ENCODE measurements at regions not wholly inside any gene's neighbourhood (a gene's known extent, or its start where the extent isn't known, plus 50 kb on each side); places are given as distances from the start of the nearest gene placed in this dataset.

GRCh38 chr11:7874056-7874455, 57.0 kb downstream of the OR10A6 start:
- no peaks in the 10 kb centered on the region for H3K36me3 Mint-ChIP-seq (ENCODE audit: insufficient read depth, unreplicated experiment)

GRCh38 chr11:7872890-7873289, 58.2 kb downstream of the OR10A6 start:
- CTCF ChIA-PET = no interaction called here
- POLR2A ChIA-PET = no interaction called here
- H3K36me3 ChIP-seq (ENCODE audit: control insufficient read depth, insufficient read depth, low read length) = no peaks in the 10 kb centered on the region
- no peak overlapping the region for H3K4me3 Mint-ChIP-seq (ENCODE audit: unreplicated experiment)
- no peak for DNase-seq
- peaks cover 23% of the 10 kb centered on the region for H3K9me3 Mint-ChIP-seq (ENCODE audit: unreplicated experiment)
- H3K4me1 Mint-ChIP-seq (ENCODE audit: low read depth, unreplicated experiment) = no peaks in the 10 kb centered on the region
- H3K27ac Mint-ChIP-seq (ENCODE audit: unreplicated experiment) = no peak overlapping the region
- H3K27me3 ChIP-seq (replicated peaks; ENCODE audit: control insufficient read depth, insufficient read depth, low read length) = no peaks in the 10 kb centered on the region
- no TSS peak for BruUV-seq (replicated peaks)
- H3K4me3 ChIP-seq (ENCODE audit: low read depth, low read length) = no peak overlapping the region
- H3K9me3 ChIP-seq = peaks cover 11% of the 10 kb centered on the region; the same call in 1 of the 2 replicates
- no peaks in the 10 kb centered on the region for H3K36me3 Mint-ChIP-seq (ENCODE audit: insufficient read depth, unreplicated experiment)
- TF ChIP-seq CTCF (IDR thresholded peaks at IDR 0.05; ENCODE audit: insufficient read depth in 1 of 2, low read depth in 1 of 2, low read length in 1 of 2, severe bottlenecking in 1 of 2, unreplicated experiment in 1 of 2) = no peak
- H3K4me1 ChIP-seq = no peaks in the 10 kb centered on the region
- intact Hi-C loops (cut with micrococcal nuclease; ENCODE audit: unreplicated experiment) = no loop called here
- no peaks in the 10 kb centered on the region for H3K27me3 Mint-ChIP-seq (ENCODE audit: insufficient read depth, unreplicated experiment)

More at GRCh38 chr11:7874056-7874455, 57.0 kb downstream of the OR10A6 start:
- ChIA-PET CTCF (no interaction called here), POLR2A (no interaction called here)
- BruUV-seq (replicated peaks) = no TSS peak
- Mint-ChIP-seq H3K4me3 (ENCODE audit: unreplicated experiment) (no peak overlapping the region), H3K4me1 (ENCODE audit: low read depth, unreplicated experiment) (no peaks in the 10 kb centered on the region), H3K27me3 (ENCODE audit: insufficient read depth, unreplicated experiment) (no peaks in the 10 kb centered on the region), H3K27ac (ENCODE audit: unreplicated experiment) (no peak overlapping the region), H3K9me3 (ENCODE audit: unreplicated experiment) (peaks cover 13% of the 10 kb centered on the region)
- intact Hi-C loops (cut with micrococcal nuclease; ENCODE audit: unreplicated experiment) = no loop called here
- TF ChIP-seq CTCF (IDR thresholded peaks at IDR 0.05; ENCODE audit: insufficient read depth in 1 of 2, low read depth in 1 of 2, low read length in 1 of 2, severe bottlenecking in 1 of 2, unreplicated experiment in 1 of 2) = no peak
- H3K27me3 ChIP-seq (replicated peaks; ENCODE audit: control insufficient read depth, insufficient read depth, low read length) = no peaks in the 10 kb centered on the region
- no peaks in the 10 kb centered on the region; the same call in 1 of the 2 replicates for H3K4me1 ChIP-seq
- no peak for DNase-seq
- no peak overlapping the region for H3K4me3 ChIP-seq (ENCODE audit: low read depth, low read length)
- H3K9me3 ChIP-seq = peaks cover 11% of the 10 kb centered on the region; the same call in 1 of the 2 replicates
- H3K36me3 ChIP-seq (ENCODE audit: control insufficient read depth, insufficient read depth, low read length) = no peaks in the 10 kb centered on the region

- Mint-ChIP-seq H3K36me3 (ENCODE audit: insufficient read depth, unreplicated experiment) (no peaks in the 10 kb centered on the region), H3K4me3 (ENCODE audit: unreplicated experiment) (no peak overlapping the region), H3K9me3 (ENCODE audit: unreplicated experiment) (peaks cover 32% of the 10 kb centered on the region), H3K4me1 (ENCODE audit: low read depth, unreplicated experiment) (no peaks in the 10 kb centered on the region), H3K27ac (ENCODE audit: unreplicated experiment) (no peak overlapping the region), H3K27me3 (ENCODE audit: insufficient read depth, unreplicated experiment) (no peaks in the 10 kb centered on the region)
- peaks cover 5% of the 10 kb centered on the region; the same call in 1 of the 2 replicates for H3K9me3 ChIP-seq
- BruUV-seq (replicated peaks) = no TSS peak
- no peaks in the 10 kb centered on the region for H3K27me3 ChIP-seq (replicated peaks; ENCODE audit: control insufficient read depth, insufficient read depth, low read length)
- DNase-seq = no peak
- intact Hi-C loops (cut with micrococcal nuclease; ENCODE audit: unreplicated experiment) = no loop called here
- ChIA-PET POLR2A (no interaction called here), CTCF (no interaction called here)
- H3K4me3 ChIP-seq (ENCODE audit: low read depth, low read length) = no peak overlapping the region
- no peaks in the 10 kb centered on the region for H3K4me1 ChIP-seq
- no peak for TF ChIP-seq CTCF (IDR thresholded peaks at IDR 0.05; ENCODE audit: insufficient read depth in 1 of 2, low read depth in 1 of 2, low read length in 1 of 2, severe bottlenecking in 1 of 2, unreplicated experiment in 1 of 2)
- no peaks in the 10 kb centered on the region for H3K36me3 ChIP-seq (ENCODE audit: control insufficient read depth, insufficient read depth, low read length)
Observed at GRCh38 chr11:7871056-7871455, 60.0 kb downstream of the OR10A6 start.

Data from Caco-2 (cell line).